ENCODE measurements at regions not wholly inside any gene's neighbourhood (a gene's known extent, or its start where the extent isn't known, plus 50 kb on each side); places are given as distances from the start of the nearest gene placed in this dataset.

- peak; percentile 1 for DNase-seq
Measured at GRCh38 chr20:6178537-6178936, 55.7 kb upstream of the FERMT1 start.

GRCh38 chr20:6173481-6173880 lies 50.7 kb upstream of the FERMT1 start:
- no peak for DNase-seq
